Activated CD4-positive, alpha-beta memory T cell treated with anti-CD3 and anti-CD28 coated beads, Interleukin-2, amount 10 ng/mL, durations not matched to agents 7 days and 5 days (primary cell): ENCODE measurements at regions not wholly inside any gene's neighbourhood (a gene's known extent, or its start where the extent isn't known, plus 50 kb on each side); places are given as distances from the start of the nearest gene placed in this dataset.

Experiments
- CTCF ChIA-PET: fragments of 350-600 bp; sonication (Branson Sonifier 250); formaldehyde crosslinking; loops from one replicate; lab custom pipeline; 2021; ENCODE audit warnings: antibody characterized with exemption, inconsistent platforms; lab: Charles Lee
- POLR2A ChIA-PET: fragments of 350-600 bp; sonication (Branson Sonifier 250); formaldehyde crosslinking; loops from one replicate; lab custom pipeline; 2021; ENCODE audit warnings: antibody characterized with exemption; lab: Charles Lee
- DNase-seq: peaks from one replicate; pipeline ENCODE4 v3.0.0-alpha.2; 2020
- H3K27ac Mint-ChIP-seq: one replicate; pipeline ENCODE4 v1.8.0; 2021; ENCODE audit warnings: mild to moderate bottlenecking, mixed read lengths
- H3K27me3 Mint-ChIP-seq: one replicate; pipeline ENCODE4 v1.8.0; 2021; ENCODE audit warnings: mixed read lengths
- H3K36me3 Mint-ChIP-seq: one replicate; pipeline ENCODE4 v1.8.0; 2021; ENCODE audit warnings: low read depth, mixed read lengths
- H3K4me1 Mint-ChIP-seq: one replicate; pipeline ENCODE4 v1.8.0; 2021; ENCODE audit warnings: mixed read lengths
- H3K4me3 Mint-ChIP-seq: one replicate; pipeline ENCODE4 v1.8.0; 2021; ENCODE audit warnings: mild to moderate bottlenecking, mixed read lengths
- H3K9me3 Mint-ChIP-seq: one replicate; pipeline ENCODE4 v1.8.0; 2021; ENCODE audit warnings: mixed read lengths

- ChIA-PET POLR2A (no interaction called here), CTCF (no interaction called here)
- H3K4me3 Mint-ChIP-seq, result no peak overlapping the region
- peaks cover 4% of the 10 kb centered on the region for H3K9me3 Mint-ChIP-seq
- no peak overlapping the region for H3K27ac Mint-ChIP-seq
- H3K27me3 Mint-ChIP-seq, result peaks cover 1% of the 10 kb centered on the region
- no peak for DNase-seq
- no peaks in the 10 kb centered on the region for H3K36me3 Mint-ChIP-seq
- H3K4me1 Mint-ChIP-seq, result no peaks in the 10 kb centered on the region
Observed at GRCh38 chr22:48218889-48219420, 1456.5 kb downstream of the TBC1D22A start.

GRCh38 chr22:48217596-48217995 lies 1455.1 kb downstream of the TBC1D22A start:
- no peaks in the 10 kb centered on the region for H3K36me3 Mint-ChIP-seq
- no peaks in the 10 kb centered on the region for H3K4me1 Mint-ChIP-seq
- POLR2A ChIA-PET, result no interaction called here
- no peak overlapping the region for H3K4me3 Mint-ChIP-seq
- CTCF ChIA-PET, result no interaction called here
- DNase-seq, result no peak
- H3K9me3 Mint-ChIP-seq, result peaks cover 4% of the 10 kb centered on the region
- peaks cover 1% of the 10 kb centered on the region for H3K27me3 Mint-ChIP-seq
- H3K27ac Mint-ChIP-seq, result no peak overlapping the region

- no peaks in the 10 kb centered on the region for H3K27me3 Mint-ChIP-seq
- ChIA-PET CTCF (no interaction called here), POLR2A (no interaction called here)
- no peak overlapping the region for H3K27ac Mint-ChIP-seq
- H3K4me3 Mint-ChIP-seq, result no peak overlapping the region
- H3K9me3 Mint-ChIP-seq, result peaks cover 5% of the 10 kb centered on the region
- DNase-seq, result no peak
- H3K4me1 Mint-ChIP-seq, result no peaks in the 10 kb centered on the region
- no peaks in the 10 kb centered on the region for H3K36me3 Mint-ChIP-seq
Observed at GRCh38 chr22:48212727-48213126, 1450.3 kb downstream of the TBC1D22A start.

GRCh38 chr22:48210812-48211211 lies 1448.4 kb downstream of the TBC1D22A start:
- DNase-seq, result no peak
- Mint-ChIP-seq H3K4me1 (no peaks in the 10 kb centered on the region), H3K9me3 (peaks cover 8% of the 10 kb centered on the region), H3K27ac (no peak overlapping the region), H3K36me3 (no peaks in the 10 kb centered on the region), H3K27me3 (no peaks in the 10 kb centered on the region), H3K4me3 (no peak overlapping the region)
- ChIA-PET POLR2A (no interaction called here), CTCF (no interaction called here)

GRCh38 chr22:48210198-48210580 lies 1447.7 kb downstream of the TBC1D22A start:
- H3K4me1 Mint-ChIP-seq, result no peaks in the 10 kb centered on the region
- POLR2A ChIA-PET, result no interaction called here
- no peaks in the 10 kb centered on the region for H3K36me3 Mint-ChIP-seq
- no peak overlapping the region for H3K4me3 Mint-ChIP-seq
- no peak overlapping the region for H3K27ac Mint-ChIP-seq
- DNase-seq, result no peak
- CTCF ChIA-PET, result no interaction called here
- H3K27me3 Mint-ChIP-seq, result no peaks in the 10 kb centered on the region
- peaks cover 8% of the 10 kb centered on the region for H3K9me3 Mint-ChIP-seq

GRCh38 chr22:48209473-48210197 lies 1447.2 kb downstream of the TBC1D22A start:
- peaks cover 6% of the 10 kb centered on the region for H3K9me3 Mint-ChIP-seq
- no peak overlapping the region for H3K4me3 Mint-ChIP-seq
- ChIA-PET CTCF (no interaction called here), POLR2A (no interaction called here)
- H3K27ac Mint-ChIP-seq, result no peak overlapping the region
- H3K27me3 Mint-ChIP-seq, result no peaks in the 10 kb centered on the region
- no peak for DNase-seq
- no peaks in the 10 kb centered on the region for H3K4me1 Mint-ChIP-seq
- no peaks in the 10 kb centered on the region for H3K36me3 Mint-ChIP-seq

GRCh38 chr22:48208894-48209293 lies 1446.4 kb downstream of the TBC1D22A start:
- Mint-ChIP-seq H3K4me3 (no peak overlapping the region), H3K27ac (no peak overlapping the region), H3K9me3 (peaks cover 4% of the 10 kb centered on the region), H3K36me3 (no peaks in the 10 kb centered on the region), H3K27me3 (no peaks in the 10 kb centered on the region), H3K4me1 (no peaks in the 10 kb centered on the region)
- DNase-seq, result no peak
- POLR2A ChIA-PET, result no interaction called here
- CTCF ChIA-PET, result no interaction called here

GRCh38 chr22:48207919-48208535 lies 1445.6 kb downstream of the TBC1D22A start:
- H3K9me3 Mint-ChIP-seq, result peaks cover 4% of the 10 kb centered on the region
- DNase-seq, result no peak

GRCh38 chr22:48205790-48206189 lies 1443.3 kb downstream of the TBC1D22A start:
- Mint-ChIP-seq H3K36me3 (no peaks in the 10 kb centered on the region), H3K4me1 (no peaks in the 10 kb centered on the region), H3K9me3 (peaks cover 4% of the 10 kb centered on the region), H3K4me3 (no peak overlapping the region), H3K27ac (no peak overlapping the region), H3K27me3 (no peaks in the 10 kb centered on the region)
- DNase-seq, result no peak
- CTCF ChIA-PET, result no interaction called here
- POLR2A ChIA-PET, result no interaction called here

More at GRCh38 chr22:48207919-48208535, 1445.6 kb downstream of the TBC1D22A start:
- no peak overlapping the region for H3K4me3 Mint-ChIP-seq
- ChIA-PET POLR2A (no interaction called here), CTCF (no interaction called here)
- no peaks in the 10 kb centered on the region for H3K4me1 Mint-ChIP-seq
- no peaks in the 10 kb centered on the region for H3K36me3 Mint-ChIP-seq
- no peak overlapping the region for H3K27ac Mint-ChIP-seq
- no peaks in the 10 kb centered on the region for H3K27me3 Mint-ChIP-seq

- Mint-ChIP-seq H3K4me1 (no peaks in the 10 kb centered on the region), H3K36me3 (no peaks in the 10 kb centered on the region), H3K27me3 (no peaks in the 10 kb centered on the region), H3K9me3 (peaks cover 4% of the 10 kb centered on the region), H3K4me3 (no peak overlapping the region), H3K27ac (no peak overlapping the region)
- no peak for DNase-seq
- ChIA-PET POLR2A (no interaction called here), CTCF (no interaction called here)
Observed at GRCh38 chr22:48205161-48205560, 1442.7 kb downstream of the TBC1D22A start.

- Mint-ChIP-seq H3K27me3 (no peaks in the 10 kb centered on the region), H3K9me3 (peaks cover 4% of the 10 kb centered on the region), H3K4me3 (no peak overlapping the region), H3K27ac (no peak overlapping the region), H3K4me1 (no peaks in the 10 kb centered on the region), H3K36me3 (no peaks in the 10 kb centered on the region)
- DNase-seq, result no peak
- ChIA-PET POLR2A (no interaction called here), CTCF (no interaction called here)
Observed at GRCh38 chr22:48204296-48204695, 1441.8 kb downstream of the TBC1D22A start.

GRCh38 chr22:48199667-48200066 lies 1437.2 kb downstream of the TBC1D22A start:
- no peak for DNase-seq
- Mint-ChIP-seq H3K4me3 (no peak overlapping the region), H3K4me1 (no peaks in the 10 kb centered on the region), H3K36me3 (no peaks in the 10 kb centered on the region), H3K27ac (no peak overlapping the region), H3K27me3 (no peaks in the 10 kb centered on the region), H3K9me3 (peaks cover 8% of the 10 kb centered on the region)
- ChIA-PET POLR2A (no interaction called here), CTCF (no interaction called here)

GRCh38 chr22:48198489-48199459 lies 1436.3 kb downstream of the TBC1D22A start:
- Mint-ChIP-seq H3K27ac (no peak overlapping the region), H3K27me3 (no peaks in the 10 kb centered on the region), H3K9me3 (peaks cover 9% of the 10 kb centered on the region), H3K4me1 (no peaks in the 10 kb centered on the region), H3K4me3 (no peak overlapping the region), H3K36me3 (no peaks in the 10 kb centered on the region)
- CTCF ChIA-PET, result no interaction called here
- POLR2A ChIA-PET, result no interaction called here
- no peak for DNase-seq
